RWPE2 (cell line): ENCODE measurements at regions not wholly inside any gene's neighbourhood (a gene's known extent, or its start where the extent isn't known, plus 50 kb on each side); places are given as distances from the start of the nearest gene placed in this dataset.

Experiments
- ATAC-seq: fragments of 200-7000 bp; cut with Tn5 transposase; 3 replicates; pipeline ENCODE4 v1.9.1; 2021; ENCODE audit warnings: low read depth
- DNase-seq: peaks from one replicate; pipeline ENCODE4 v3.0.0-alpha.2; 2020; ENCODE audit warnings: low spot score
- H3K27ac ChIP-seq: fragments of 450-650 bp; 2 replicates; pipeline ENCODE4 v1.5.1; 2017; ENCODE audit warnings: mild to moderate bottlenecking; ENCODE audit not compliant: poor library complexity, severe bottlenecking
- H3K27me3 ChIP-seq: fragments of 250-450 bp; sonication (Bioruptor Pico); 2 replicates; pipeline ENCODE4 v1.5.1; 2021; ENCODE audit warnings: mild to moderate bottlenecking, moderate library complexity; ENCODE audit not compliant: insufficient read depth, poor library complexity, severe bottlenecking
- H3K36me3 ChIP-seq: fragments of 250-450 bp; sonication (Bioruptor Pico); 2 replicates; pipeline ENCODE4 v1.5.1; 2020; ENCODE audit warnings: low read depth, mild to moderate bottlenecking, moderate library complexity
- H3K4me1 ChIP-seq: fragments of 250-450 bp; sonication (Bioruptor Pico); 2 replicates; pipeline ENCODE4 v1.5.1; 2021; ENCODE audit warnings: mild to moderate bottlenecking, moderate library complexity; ENCODE audit not compliant: insufficient read depth, poor library complexity, severe bottlenecking
- H3K4me3 ChIP-seq: fragments of 250-450 bp; sonication (Bioruptor Pico); 2 replicates; pipeline ENCODE4 v1.5.1; 2021; ENCODE audit warnings: mild to moderate bottlenecking, moderate library complexity; ENCODE audit not compliant: severe bottlenecking
- H3K9me3 ChIP-seq: fragments of 250-450 bp; sonication (Bioruptor Pico); 2 replicates; pipeline ENCODE4 v1.5.1; 2021; ENCODE audit warnings: mild to moderate bottlenecking, moderate library complexity; ENCODE audit not compliant: severe bottlenecking
- TF ChIP-seq, protein P1 (sequence below): fragments of 450-650 bp; IDR thresholded peaks from one replicate; pipeline ENCODE4 v1.5.1; 2017; ENCODE audit warnings: mild to moderate bottlenecking, moderate library complexity; ENCODE audit not compliant: poor library complexity, severe bottlenecking

DNA sequence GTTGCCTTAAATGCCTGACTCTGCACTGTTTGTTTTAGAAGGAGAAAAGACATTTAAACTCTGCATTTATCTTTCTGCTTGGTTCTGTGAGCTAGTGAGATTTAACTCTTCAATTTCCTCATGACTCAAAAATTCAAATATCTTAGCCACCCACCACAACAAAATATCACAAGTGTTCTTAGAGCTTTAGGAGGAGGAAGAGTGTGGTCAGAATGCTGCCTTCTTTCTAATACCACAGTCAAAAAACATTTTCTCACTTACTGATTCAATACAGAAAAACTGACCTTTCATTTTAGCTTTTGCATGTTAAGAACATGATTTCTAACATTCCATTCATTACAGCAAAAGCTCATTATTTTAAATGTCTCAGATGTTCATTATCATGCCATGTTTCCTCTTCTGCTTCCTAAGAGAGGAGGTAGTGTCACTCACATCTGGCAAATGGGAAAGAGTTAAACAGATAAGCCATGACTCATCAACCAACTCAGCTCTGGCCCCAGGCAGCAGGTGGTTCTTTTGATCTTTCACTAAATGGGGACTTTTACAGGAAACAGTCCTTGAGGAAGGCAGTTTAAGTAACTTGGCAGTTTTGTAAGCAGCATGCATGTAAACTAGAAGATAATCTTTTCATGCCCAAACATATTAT lies 56.4 kb upstream of the RNU6-8 start:
- no peak overlapping the region for H3K4me3 ChIP-seq
- DNase-seq (no peak), ATAC-seq (peak; percentile 87)
- TF ChIP-seq, protein P1, sequence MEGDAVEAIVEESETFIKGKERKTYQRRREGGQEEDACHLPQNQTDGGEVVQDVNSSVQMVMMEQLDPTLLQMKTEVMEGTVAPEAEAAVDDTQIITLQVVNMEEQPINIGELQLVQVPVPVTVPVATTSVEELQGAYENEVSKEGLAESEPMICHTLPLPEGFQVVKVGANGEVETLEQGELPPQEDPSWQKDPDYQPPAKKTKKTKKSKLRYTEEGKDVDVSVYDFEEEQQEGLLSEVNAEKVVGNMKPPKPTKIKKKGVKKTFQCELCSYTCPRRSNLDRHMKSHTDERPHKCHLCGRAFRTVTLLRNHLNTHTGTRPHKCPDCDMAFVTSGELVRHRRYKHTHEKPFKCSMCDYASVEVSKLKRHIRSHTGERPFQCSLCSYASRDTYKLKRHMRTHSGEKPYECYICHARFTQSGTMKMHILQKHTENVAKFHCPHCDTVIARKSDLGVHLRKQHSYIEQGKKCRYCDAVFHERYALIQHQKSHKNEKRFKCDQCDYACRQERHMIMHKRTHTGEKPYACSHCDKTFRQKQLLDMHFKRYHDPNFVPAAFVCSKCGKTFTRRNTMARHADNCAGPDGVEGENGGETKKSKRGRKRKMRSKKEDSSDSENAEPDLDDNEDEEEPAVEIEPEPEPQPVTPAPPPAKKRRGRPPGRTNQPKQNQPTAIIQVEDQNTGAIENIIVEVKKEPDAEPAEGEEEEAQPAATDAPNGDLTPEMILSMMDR, result no peak
- peaks cover 11% of the 10 kb centered on the region for H3K9me3 ChIP-seq
- H3K27ac ChIP-seq, result no peak overlapping the region
- H3K4me1 ChIP-seq, result peaks cover 17% of the 10 kb centered on the region
- H3K27me3 ChIP-seq, result no peaks in the 10 kb centered on the region
- no peaks in the 10 kb centered on the region for H3K36me3 ChIP-seq

DNA sequence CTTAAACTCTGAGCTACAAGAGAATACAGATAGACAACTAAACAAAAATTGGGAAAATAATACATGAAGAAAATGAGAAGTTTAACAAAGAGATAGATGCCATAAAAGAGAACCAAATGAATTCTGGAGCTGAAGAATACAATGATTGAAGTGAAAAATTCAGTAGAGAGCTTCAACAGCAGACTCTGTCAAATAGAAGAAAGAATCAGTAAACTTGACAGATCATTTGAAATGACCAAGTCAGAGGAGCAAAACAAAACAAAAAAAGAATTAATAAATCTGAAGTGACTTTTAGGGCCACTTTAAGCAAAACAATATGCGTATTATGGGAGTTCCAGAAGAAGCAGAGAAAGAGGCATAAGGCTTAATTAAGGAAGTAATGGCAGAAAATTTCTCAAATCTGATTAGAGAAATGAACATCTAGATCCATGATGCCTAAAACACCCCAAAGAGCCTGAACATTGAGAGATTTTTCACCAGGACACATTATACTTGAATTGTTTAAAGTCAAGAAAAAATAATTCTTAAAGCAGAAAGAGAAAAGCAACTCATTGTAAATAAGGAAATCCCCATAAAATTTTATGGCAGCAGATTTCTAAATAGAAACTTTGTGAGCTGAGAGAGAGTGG lies 61.0 kb upstream of the RNU6-8 start:
- H3K36me3 ChIP-seq, result no peaks in the 10 kb centered on the region
- no peak overlapping the region for H3K4me3 ChIP-seq
- peaks cover 15% of the 10 kb centered on the region for H3K9me3 ChIP-seq
- ATAC-seq (no peak), DNase-seq (no peak)
- H3K4me1 ChIP-seq, result peaks cover 10% of the 10 kb centered on the region
- no peaks in the 10 kb centered on the region for H3K27me3 ChIP-seq
- H3K27ac ChIP-seq, result no peak overlapping the region
- TF ChIP-seq, protein P1, result no peak

DNA sequence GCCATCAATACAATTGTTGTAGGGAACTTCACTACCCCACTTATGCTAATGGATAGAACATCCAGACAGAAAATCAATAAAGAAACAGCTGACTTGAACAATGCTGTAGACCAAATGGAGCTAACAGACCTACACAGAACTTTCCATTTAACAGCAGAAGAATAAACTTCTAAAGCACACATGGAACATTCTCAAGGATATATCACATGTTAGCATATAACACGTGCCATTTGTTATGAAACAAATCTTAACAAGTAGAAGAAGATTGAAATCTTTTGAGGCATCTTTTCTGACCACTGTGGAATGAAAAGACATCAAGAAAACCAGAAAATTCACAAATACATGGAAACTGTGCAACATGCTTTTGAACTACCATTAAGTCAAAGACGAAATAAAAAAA lies 62.5 kb upstream of the RNU6-8 start:
- no peaks in the 10 kb centered on the region for H3K36me3 ChIP-seq
- TF ChIP-seq, protein P1, result no peak
- peaks cover 15% of the 10 kb centered on the region for H3K9me3 ChIP-seq
- no peak overlapping the region for H3K27ac ChIP-seq
- no peaks in the 10 kb centered on the region for H3K27me3 ChIP-seq
- H3K4me1 ChIP-seq, result no peaks in the 10 kb centered on the region
- H3K4me3 ChIP-seq, result no peak overlapping the region
- DNase-seq (no peak), ATAC-seq (no peak)

DNA sequence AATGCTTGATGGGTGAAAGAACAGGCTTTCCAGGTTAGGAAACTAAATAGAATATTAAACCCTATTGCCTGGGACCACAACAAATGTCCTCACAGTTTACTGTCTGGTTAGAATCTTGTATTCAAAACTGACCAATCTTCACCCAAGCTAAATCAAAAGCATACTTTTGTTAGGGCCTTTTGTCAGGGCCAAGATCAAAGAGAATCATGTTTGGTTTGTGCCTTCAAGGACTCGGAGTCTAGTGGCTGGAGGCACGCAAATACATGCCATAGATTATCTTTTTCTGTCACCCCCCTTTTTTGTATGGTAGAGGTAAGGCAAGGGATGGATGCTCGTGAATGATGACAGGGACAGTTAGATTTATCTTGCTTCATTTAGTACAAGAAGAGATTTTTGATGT lies 51.1 kb upstream of the AKAP6 start:
- Histone ChIP-seq H3K4me1 (no peaks in the 10 kb centered on the region), H3K4me3 (no peak overlapping the region), H3K27ac (no peak overlapping the region), H3K9me3 (no peaks in the 10 kb centered on the region), H3K36me3 (no peaks in the 10 kb centered on the region), H3K27me3 (no peaks in the 10 kb centered on the region)
- DNase-seq, result no peak
- no peak for ATAC-seq
- TF ChIP-seq, protein P1, result no peak
